AG04449 (cell line): ENCODE measurements at regions not wholly inside any gene's neighbourhood (a gene's known extent, or its start where the extent isn't known, plus 50 kb on each side); places are given as distances from the start of the nearest gene placed in this dataset.

Experiments
- CTCF ChIA-PET: fragments of 350-600 bp; formaldehyde crosslinking; extraction: SDS; loops from one replicate; lab custom pipeline; 2021; ENCODE audit warnings: antibody characterized with exemption; lab: Yijun Ruan, JAX
- POLR2A ChIA-PET: fragments of 400-600, 350-600 bp; formaldehyde crosslinking; extraction: SDS; loops from one replicate; lab custom pipeline; 2020; ENCODE audit warnings: antibody characterized with exemption, inconsistent platforms; lab: Yijun Ruan, JAX
- DNase-seq: peaks from one replicate; pipeline ENCODE4 v3.0.0-alpha.2; 2010; ENCODE audit warnings: low read depth, low spot score
- H3K4me3 ChIP-seq: 2 replicates; pipeline ENCODE4 v1.5.1; 2011; ENCODE audit warnings: low read depth, mild to moderate bottlenecking, control low read depth, low read length
- CTCF ChIP-seq: IDR thresholded peaks from one replicate; pipeline ENCODE4 v1.5.1; 2011; ENCODE audit warnings: mild to moderate bottlenecking, moderate library complexity, low read length, control low read depth, inconsistent platforms; ENCODE audit not compliant: insufficient read depth; ENCODE audit errors: missing control alignments

DNA sequence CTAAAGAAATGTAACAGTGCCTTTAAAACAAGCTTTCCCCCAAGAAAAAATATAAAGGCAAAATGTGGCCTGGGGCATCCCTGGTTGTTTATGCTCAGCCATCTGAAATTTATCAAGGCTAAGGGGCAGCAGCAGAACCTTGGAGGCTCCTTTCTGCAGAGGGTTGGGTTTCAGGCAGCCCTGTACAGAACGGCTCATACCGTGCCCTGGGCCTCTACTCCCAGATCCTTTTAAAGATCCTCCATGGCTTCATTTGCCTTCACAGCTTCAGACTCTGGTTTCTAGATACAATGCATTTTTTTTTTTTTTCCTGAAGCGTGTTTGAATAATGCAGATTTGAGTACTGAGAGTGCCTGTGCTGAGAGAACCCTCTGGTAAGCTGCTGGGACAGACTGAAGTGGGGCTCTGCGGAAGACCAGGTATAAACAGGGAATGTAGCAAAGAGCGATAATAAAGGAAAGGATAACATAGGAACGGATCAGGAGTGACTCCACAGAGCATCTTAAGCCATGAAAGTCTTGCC lies 172.7 kb downstream of the DIRAS2 start:
- no peak overlapping the region for H3K4me3 ChIP-seq
- CTCF ChIA-PET = no interaction called here
- no peak for DNase-seq
- TF ChIP-seq CTCF = no peak
- POLR2A ChIA-PET = no interaction called here

GRCh38 chr9:90476058-90476457 lies 166.6 kb downstream of the DIRAS2 start:
- TF ChIP-seq CTCF = no peak
- ChIA-PET CTCF (no interaction called here), POLR2A (no interaction called here)
- no peak overlapping the region for H3K4me3 ChIP-seq
- DNase-seq = no peak

GRCh38 chr9:90477535-90477934 lies 165.1 kb downstream of the DIRAS2 start:
- TF ChIP-seq CTCF = no peak
- DNase-seq = no peak
- ChIA-PET POLR2A (no interaction called here), CTCF (no interaction called here)
- H3K4me3 ChIP-seq = no peak overlapping the region

DNA sequence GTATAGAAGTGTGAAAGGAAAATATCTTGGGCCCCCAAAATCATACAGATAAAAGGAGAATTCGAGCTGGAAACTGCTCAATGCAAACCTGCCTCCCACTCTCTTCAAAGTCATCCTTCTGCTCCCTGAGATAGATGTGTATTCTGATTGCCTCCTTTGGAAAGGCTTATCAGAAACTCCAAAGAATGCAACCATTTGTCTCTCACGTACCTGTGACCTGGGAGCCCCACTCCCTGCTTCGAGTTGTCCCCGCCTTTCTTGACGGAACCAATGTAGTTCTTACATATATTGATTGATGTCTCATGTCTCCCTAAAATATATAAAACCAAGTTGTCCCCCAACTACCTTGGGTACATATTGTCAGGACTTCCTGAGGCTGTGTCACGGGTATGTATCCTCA lies 163.8 kb downstream of the DIRAS2 start:
- DNase-seq = no peak
- POLR2A ChIA-PET = no interaction called here
- CTCF ChIA-PET = no interaction called here
- TF ChIP-seq CTCF = no peak
- H3K4me3 ChIP-seq = no peak overlapping the region

DNA sequence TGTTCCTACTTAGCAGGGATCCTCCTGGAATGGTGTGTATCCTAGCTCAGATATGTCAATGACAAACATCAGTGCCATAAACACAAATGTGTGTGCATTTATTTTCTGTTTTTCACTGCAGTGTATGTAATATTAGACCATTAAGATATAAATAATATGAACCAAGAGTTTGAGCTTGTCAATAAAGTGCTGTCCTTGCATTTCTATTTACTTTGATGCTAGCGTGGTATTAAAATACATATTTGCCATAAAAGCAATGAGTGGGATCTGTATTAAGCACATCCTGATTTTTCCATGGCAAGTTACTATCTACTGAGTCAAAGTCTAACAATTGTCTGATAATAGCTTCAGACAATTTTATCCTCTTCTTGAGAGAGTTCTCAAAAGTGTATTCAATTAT lies 157.6 kb downstream of the DIRAS2 start:
- CTCF ChIA-PET = no interaction called here
- TF ChIP-seq CTCF = no peak
- H3K4me3 ChIP-seq = no peak overlapping the region
- DNase-seq = no peak
- POLR2A ChIA-PET = no interaction called here

GRCh38 chr9:90489066-90489465 lies 153.6 kb downstream of the DIRAS2 start:
- H3K4me3 ChIP-seq = no peak overlapping the region
- DNase-seq = no peak
- ChIA-PET POLR2A (no interaction called here), CTCF (no interaction called here)
- no peak for TF ChIP-seq CTCF
